ENCODE measurements at regions not wholly inside any gene's neighbourhood (a gene's known extent, or its start where the extent isn't known, plus 50 kb on each side); places are given as distances from the start of the nearest gene placed in this dataset.

DNA sequence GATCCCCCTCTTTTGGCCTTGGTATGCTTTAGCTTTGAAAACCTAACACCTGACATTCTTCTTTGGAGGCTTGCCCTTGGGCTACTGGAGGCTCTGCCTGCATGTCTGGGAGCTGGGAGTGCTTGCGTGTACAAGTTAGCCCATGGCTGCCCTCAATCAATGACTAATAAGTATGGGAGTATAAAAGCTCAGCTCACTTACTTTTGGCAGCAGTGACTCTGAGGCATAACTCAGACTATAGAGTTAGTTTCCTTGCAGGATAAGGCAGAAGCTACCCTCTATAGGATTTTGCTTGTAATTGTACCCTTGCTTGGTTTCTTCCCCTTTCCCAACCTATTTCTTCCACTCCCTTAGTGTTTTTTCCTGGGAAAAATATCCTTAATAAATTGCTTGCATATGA, 247.9 kb downstream of the PPP1R2C start:
- no peaks in the 10 kb centered on the region for H4K20me1 ChIP-seq (ENCODE audit: insufficient read depth, low read length)
- peak overlapping the region; percentile 31 for H3K27ac ChIP-seq (ENCODE audit: low read depth, low read length)
- peak; percentile 88 for DNase-seq (ENCODE audit: low read depth)
- Mint-ChIP-seq H3K36me3 (ENCODE audit: low read depth, unreplicated experiment) (no peaks in the 10 kb centered on the region), H3K4me1 (ENCODE audit: low read depth, unreplicated experiment) (peaks cover 8% of the 10 kb centered on the region), H3K27me3 (ENCODE audit: low read depth, unreplicated experiment) (no peaks in the 10 kb centered on the region), H3K4me3 (ENCODE audit: unreplicated experiment) (no peak overlapping the region), H3K9me3 (ENCODE audit: unreplicated experiment) (no peaks in the 10 kb centered on the region), H3K27ac (ENCODE audit: unreplicated experiment) (peak overlapping the region; percentile 70)
- H2AFZ ChIP-seq (ENCODE audit: low read depth, low read length): no peak overlapping the region
- H3K4me3 ChIP-seq (ENCODE audit: insufficient read depth, low read depth, low read length): no peak overlapping the region
- no peaks in the 10 kb centered on the region for H3K27me3 ChIP-seq (ENCODE audit: insufficient read depth, low read length)
- no peaks in the 10 kb centered on the region for H3K9me3 ChIP-seq (ENCODE audit: insufficient read depth, low read depth, low read length)
- no peaks in the 10 kb centered on the region for H3K79me2 ChIP-seq (ENCODE audit: insufficient read depth, low read length)
- peak; percentile 94 for FAIRE-seq
- peaks cover 5% of the 10 kb centered on the region for H3K4me1 ChIP-seq (ENCODE audit: insufficient read depth, low read length)
- H3K36me3 ChIP-seq (ENCODE audit: insufficient read depth, low read length): no peaks in the 10 kb centered on the region
- no peak overlapping the region for H3K4me2 ChIP-seq (ENCODE audit: low read length)
- no peak overlapping the region for H3K9ac ChIP-seq (ENCODE audit: low read length)
- TF ChIP-seq EZH2 (IDR thresholded peaks at IDR 0.05; ENCODE audit: insufficient read depth, low read length): no peak
- TF ChIP-seq, protein P1, sequence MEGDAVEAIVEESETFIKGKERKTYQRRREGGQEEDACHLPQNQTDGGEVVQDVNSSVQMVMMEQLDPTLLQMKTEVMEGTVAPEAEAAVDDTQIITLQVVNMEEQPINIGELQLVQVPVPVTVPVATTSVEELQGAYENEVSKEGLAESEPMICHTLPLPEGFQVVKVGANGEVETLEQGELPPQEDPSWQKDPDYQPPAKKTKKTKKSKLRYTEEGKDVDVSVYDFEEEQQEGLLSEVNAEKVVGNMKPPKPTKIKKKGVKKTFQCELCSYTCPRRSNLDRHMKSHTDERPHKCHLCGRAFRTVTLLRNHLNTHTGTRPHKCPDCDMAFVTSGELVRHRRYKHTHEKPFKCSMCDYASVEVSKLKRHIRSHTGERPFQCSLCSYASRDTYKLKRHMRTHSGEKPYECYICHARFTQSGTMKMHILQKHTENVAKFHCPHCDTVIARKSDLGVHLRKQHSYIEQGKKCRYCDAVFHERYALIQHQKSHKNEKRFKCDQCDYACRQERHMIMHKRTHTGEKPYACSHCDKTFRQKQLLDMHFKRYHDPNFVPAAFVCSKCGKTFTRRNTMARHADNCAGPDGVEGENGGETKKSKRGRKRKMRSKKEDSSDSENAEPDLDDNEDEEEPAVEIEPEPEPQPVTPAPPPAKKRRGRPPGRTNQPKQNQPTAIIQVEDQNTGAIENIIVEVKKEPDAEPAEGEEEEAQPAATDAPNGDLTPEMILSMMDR (IDR thresholded peaks at IDR 0.05; ENCODE audit: insufficient read depth, low read depth, low read length): peak; percentile 30

DNA sequence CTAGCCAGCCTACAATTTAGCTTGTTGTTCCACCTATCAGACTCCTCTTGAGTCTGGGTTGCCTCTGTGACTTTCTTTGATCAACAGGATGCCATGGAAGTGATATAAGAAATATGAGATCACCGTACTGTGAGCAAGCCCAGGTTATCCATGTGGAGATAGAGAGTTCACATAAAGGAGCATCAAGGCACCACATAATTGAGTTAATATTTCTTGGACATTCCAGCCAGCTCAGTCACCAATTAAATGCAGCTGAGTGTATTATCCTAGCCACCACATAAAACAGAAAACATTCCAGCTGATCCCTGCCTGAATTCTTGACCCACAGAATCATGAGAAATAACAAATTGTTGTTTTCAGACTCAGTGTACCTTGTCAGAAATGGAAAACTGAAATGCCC, 253.6 kb downstream of the PPP1R2C start:
- Histone ChIP-seq H3K4me3 (ENCODE audit: insufficient read depth, low read depth, low read length) (no peak overlapping the region), H3K9ac (ENCODE audit: low read length) (peak overlapping the region; percentile 63), H2AFZ (ENCODE audit: low read depth, low read length) (no peak overlapping the region), H3K4me2 (ENCODE audit: low read length) (peak overlapping the region; percentile 66), H3K36me3 (ENCODE audit: insufficient read depth, low read length) (no peaks in the 10 kb centered on the region), H3K4me1 (ENCODE audit: insufficient read depth, low read length) (peaks cover 17% of the 10 kb centered on the region), H3K27me3 (ENCODE audit: insufficient read depth, low read length) (no peaks in the 10 kb centered on the region), H3K9me3 (ENCODE audit: insufficient read depth, low read depth, low read length) (no peaks in the 10 kb centered on the region), H4K20me1 (ENCODE audit: insufficient read depth, low read length) (no peaks in the 10 kb centered on the region), H3K27ac (ENCODE audit: low read depth, low read length) (peak overlapping the region; percentile 90), H3K79me2 (ENCODE audit: insufficient read depth, low read length) (no peaks in the 10 kb centered on the region)
- Mint-ChIP-seq H3K27ac (ENCODE audit: unreplicated experiment) (peak overlapping the region; percentile 87), H3K9me3 (ENCODE audit: unreplicated experiment) (no peaks in the 10 kb centered on the region), H3K36me3 (ENCODE audit: low read depth, unreplicated experiment) (no peaks in the 10 kb centered on the region), H3K4me1 (ENCODE audit: low read depth, unreplicated experiment) (peaks cover 18% of the 10 kb centered on the region), H3K27me3 (ENCODE audit: low read depth, unreplicated experiment) (no peaks in the 10 kb centered on the region), H3K4me3 (ENCODE audit: unreplicated experiment) (no peak overlapping the region)
- peak; percentile 82 for DNase-seq (ENCODE audit: low read depth)
- TF ChIP-seq EZH2 (IDR thresholded peaks at IDR 0.05; ENCODE audit: insufficient read depth, low read length): no peak
- TF ChIP-seq, protein P1 (IDR thresholded peaks at IDR 0.05; ENCODE audit: insufficient read depth, low read depth, low read length): no peak
- FAIRE-seq: peak; percentile 100

DNA sequence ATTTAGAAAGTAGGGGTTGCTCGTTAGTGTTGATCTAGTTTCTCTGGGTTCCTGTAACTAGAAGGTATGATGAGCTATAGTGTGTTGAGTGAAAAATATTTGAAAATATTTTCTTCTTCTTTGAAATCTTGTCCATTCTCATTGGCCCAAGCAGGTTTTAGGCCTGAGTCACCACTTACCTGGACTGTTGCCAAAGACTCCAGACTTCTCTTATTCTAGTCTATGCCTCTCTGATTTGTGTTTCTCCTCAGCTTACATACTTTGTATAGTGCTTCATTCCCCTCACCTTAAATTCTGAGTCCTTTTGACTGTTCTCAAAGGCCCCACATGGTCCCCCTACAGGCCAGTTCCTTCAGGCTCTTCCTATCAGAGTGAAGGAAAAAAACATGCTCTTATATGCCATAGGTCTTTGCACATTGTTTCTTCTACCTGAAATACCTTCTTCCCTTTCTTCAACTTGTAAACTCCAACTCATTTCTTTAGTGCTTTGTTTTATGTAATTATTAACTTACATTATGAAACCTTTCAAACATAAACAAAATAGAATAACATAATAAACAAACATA, 258.2 kb downstream of the PPP1R2C start:
- H3K9ac ChIP-seq (ENCODE audit: low read length): no peak overlapping the region
- H3K36me3 ChIP-seq (ENCODE audit: insufficient read depth, low read length): no peaks in the 10 kb centered on the region
- H3K4me1 ChIP-seq (ENCODE audit: insufficient read depth, low read length): peaks cover 18% of the 10 kb centered on the region
- Mint-ChIP-seq H3K4me1 (ENCODE audit: low read depth, unreplicated experiment) (peaks cover 14% of the 10 kb centered on the region), H3K27me3 (ENCODE audit: low read depth, unreplicated experiment) (no peaks in the 10 kb centered on the region), H3K36me3 (ENCODE audit: low read depth, unreplicated experiment) (no peaks in the 10 kb centered on the region), H3K4me3 (ENCODE audit: unreplicated experiment) (no peak overlapping the region), H3K9me3 (ENCODE audit: unreplicated experiment) (no peaks in the 10 kb centered on the region), H3K27ac (ENCODE audit: unreplicated experiment) (no peak overlapping the region)
- H3K4me2 ChIP-seq (ENCODE audit: low read length): no peak overlapping the region
- H3K4me3 ChIP-seq (ENCODE audit: insufficient read depth, low read depth, low read length): no peak overlapping the region
- H3K9me3 ChIP-seq (ENCODE audit: insufficient read depth, low read depth, low read length): no peaks in the 10 kb centered on the region
- no peaks in the 10 kb centered on the region for H3K27me3 ChIP-seq (ENCODE audit: insufficient read depth, low read length)
- no peak overlapping the region for H3K27ac ChIP-seq (ENCODE audit: low read depth, low read length)
- FAIRE-seq: peak; percentile 91
- no peaks in the 10 kb centered on the region for H4K20me1 ChIP-seq (ENCODE audit: insufficient read depth, low read length)
- TF ChIP-seq, protein P1 (IDR thresholded peaks at IDR 0.05; ENCODE audit: insufficient read depth, low read depth, low read length): no peak
- TF ChIP-seq EZH2 (IDR thresholded peaks at IDR 0.05; ENCODE audit: insufficient read depth, low read length): no peak
- no peaks in the 10 kb centered on the region for H3K79me2 ChIP-seq (ENCODE audit: insufficient read depth, low read length)
- peak; percentile 59 for DNase-seq (ENCODE audit: low read depth)
- H2AFZ ChIP-seq (ENCODE audit: low read depth, low read length): no peak overlapping the region
